ENCODE measurements at regions not wholly inside any gene's neighbourhood (a gene's known extent, or its start where the extent isn't known, plus 50 kb on each side); places are given as distances from the start of the nearest gene placed in this dataset.

- no peak for TF ChIP-seq CTCF (IDR thresholded peaks at IDR 0.05)
- no peak for TF ChIP-seq POLR2AphosphoS5 (IDR thresholded peaks at IDR 0.05)
Measured at GRCh38 chr11:28961726-28962125, 853.5 kb downstream of the METTL15 start.

All from breast epithelium (tissue), 3 donors.